Lower leg skin (tissue), 4 donors: ENCODE measurements at regions not wholly inside any gene's neighbourhood (a gene's known extent, or its start where the extent isn't known, plus 50 kb on each side); places are given as distances from the start of the nearest gene placed in this dataset.

Experiments used
- DNase-seq, 2 donors: peaks; one replicate each; pipeline ENCODE4 v3.0.0-alpha.2; 2019; ENCODE audit warnings: low spot score in 2 of 2
- H3K4me3 ChIP-seq: fragments of 200-600 bp; sonication (generic); 2 replicates; pipeline ENCODE4 v1.5.1; 2017; ENCODE audit warnings: mild to moderate bottlenecking, low read depth; ENCODE audit not compliant: poor library complexity, severe bottlenecking
- CTCF ChIP-seq, 3 donors: fragments of 450-650 bp; IDR thresholded peaks; one replicate each; pipeline ENCODE4 v1.5.1; 2016; ENCODE audit warnings: antibody characterized with exemption in 3 of 3, mild to moderate bottlenecking in 3 of 3, moderate library complexity in 2 of 3
- POLR2A ChIP-seq, 2 donors: fragments of 450-650 bp; IDR thresholded peaks; one replicate each; pipeline ENCODE4 v1.6.1; 2016 to 2017; ENCODE audit warnings: antibody characterized with exemption in 2 of 2, mild to moderate bottlenecking in 1 of 2, moderate library complexity in 1 of 2
- WGBS, 2 donors: methylation state at CpG; one replicate each; pipeline ENCODE4 v1.1.5; 2018; 5-methylcytosine and 5-hydroxymethylcytosine counted together
- intact Hi-C: fragments of 100-400 bp; cut with DNase I; formaldehyde crosslinking; loops from one replicate; pipeline ENCODE4 v1.15.0; 2023; ENCODE audit warnings: low total_unique reads

GRCh38 chr5:166881802-166882201 lies 1409.6 kb upstream of the WWC1 start:
- intact Hi-C loops: no loop called here
- TF ChIP-seq CTCF (IDR thresholded peaks at IDR 0.05) (no peak), POLR2A (IDR thresholded peaks at IDR 0.05) (no peak)
- no peak for DNase-seq
- no peak overlapping the region for H3K4me3 ChIP-seq
- WGBS, 2 donors: 56 to 71% methylated on average over 8 of the region's 8 CpGs

DNA sequence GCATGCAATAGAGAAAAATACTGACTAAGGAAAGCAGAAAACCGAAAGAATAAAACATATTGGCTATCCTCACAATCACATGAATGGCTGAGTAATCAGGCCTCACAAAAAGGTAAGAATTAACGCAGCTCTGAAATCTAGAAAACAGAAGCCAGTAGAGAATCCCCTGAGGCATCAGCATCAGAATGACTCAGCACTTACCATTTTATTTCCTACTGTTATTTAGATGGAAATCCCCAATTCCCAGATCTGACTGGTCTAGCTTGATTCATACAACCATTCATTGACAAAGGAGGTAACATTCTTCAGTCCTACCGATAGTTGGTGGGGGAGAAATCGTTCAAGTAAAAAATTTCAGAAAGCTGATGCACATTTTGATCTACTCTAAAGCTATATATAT lies 1408.4 kb upstream of the WWC1 start:
- H3K4me3 ChIP-seq: no peak overlapping the region
- no peak for DNase-seq
- WGBS, 2 donors: 44 to 53% methylated on average over 4 of the region's 4 CpGs
- intact Hi-C loops: no loop called here
- TF ChIP-seq CTCF (IDR thresholded peaks at IDR 0.05): no peak

- no peak for DNase-seq
- WGBS, 2 donors: 48 to 49% methylated on average over 6 of the region's 6 CpGs
- TF ChIP-seq CTCF (IDR thresholded peaks at IDR 0.05) (no peak), POLR2A (IDR thresholded peaks at IDR 0.05) (no peak)
- intact Hi-C loops: no loop called here
- H3K4me3 ChIP-seq: no peak overlapping the region
Observed at GRCh38 chr5:166898166-166898565, 1393.3 kb upstream of the WWC1 start.

DNA sequence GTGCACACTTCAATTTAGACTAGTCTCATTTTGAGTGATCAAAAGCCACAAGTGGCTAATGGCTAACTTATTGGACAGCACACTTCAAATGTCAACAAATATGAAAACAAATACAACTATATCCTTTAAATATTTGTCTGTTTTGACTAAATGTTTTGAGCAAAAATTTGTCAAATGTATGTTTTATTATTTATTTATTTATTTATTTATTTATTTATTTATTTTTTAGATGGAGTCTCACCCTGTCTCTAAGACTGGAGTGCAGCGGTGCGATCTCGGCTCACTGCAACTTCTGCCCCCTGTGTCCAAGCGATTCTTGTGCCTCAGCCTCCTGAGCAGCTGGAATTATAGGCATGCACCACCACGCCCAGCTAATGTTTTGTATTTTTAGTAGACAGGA lies 1392.1 kb upstream of the WWC1 start:
- DNase-seq: no peak
- 82 to 97% methylated on average over 5 of the region's 5 CpGs for WGBS, 2 donors
- no peak overlapping the region for H3K4me3 ChIP-seq
- TF ChIP-seq CTCF (IDR thresholded peaks at IDR 0.05) (no peak), POLR2A (IDR thresholded peaks at IDR 0.05) (no peak)
- intact Hi-C loops: no loop called here

- DNase-seq: no peak
- TF ChIP-seq CTCF (IDR thresholded peaks at IDR 0.05) (no peak), POLR2A (IDR thresholded peaks at IDR 0.05) (no peak)
- intact Hi-C loops: no loop called here
- H3K4me3 ChIP-seq: no peak overlapping the region
- WGBS, 2 donors: 59 to 62% methylated on average over 7 of the region's 7 CpGs
Observed at GRCh38 chr5:166904571-166904970, 1386.9 kb upstream of the WWC1 start.

DNA sequence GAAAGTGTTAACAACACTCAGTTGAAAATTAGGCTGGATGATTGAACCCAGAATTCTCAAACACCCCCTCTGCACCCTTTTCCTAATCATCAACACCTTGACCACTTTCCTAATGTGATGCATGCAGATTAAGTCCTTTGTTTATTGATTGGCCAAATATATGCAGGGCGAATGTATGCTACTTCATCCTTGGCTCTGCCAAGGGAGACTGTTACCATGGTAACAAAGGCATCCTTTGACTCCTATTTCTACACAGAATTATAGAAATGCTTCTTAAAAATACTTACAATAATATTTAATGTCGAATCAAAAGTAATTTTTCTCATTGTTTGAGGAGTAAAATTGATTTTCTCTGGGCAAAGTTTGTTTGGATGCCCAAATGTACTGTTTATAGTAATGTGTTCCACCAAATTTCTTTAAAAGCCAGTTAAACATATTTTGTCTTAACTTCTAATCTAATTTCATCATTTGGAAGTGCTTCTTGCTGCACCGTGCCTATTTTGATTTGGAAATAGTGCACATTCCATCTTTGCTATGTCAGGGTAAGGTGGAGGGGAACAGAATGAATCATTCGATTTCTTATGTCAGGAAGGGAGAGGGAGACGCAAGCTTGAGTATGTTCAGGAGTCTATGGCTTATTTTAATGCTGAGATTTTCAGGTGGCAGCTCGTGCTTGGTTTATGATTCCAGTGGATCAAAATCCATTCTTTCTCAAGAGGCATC lies 1384.3 kb upstream of the WWC1 start:
- intact Hi-C loops: no loop called here
- no peak for DNase-seq
- no peak overlapping the region for H3K4me3 ChIP-seq
- 47 to 51% methylated on average over 6 of the region's 6 CpGs for WGBS, 2 donors
- TF ChIP-seq CTCF (IDR thresholded peaks at IDR 0.05): no peak
- TF ChIP-seq POLR2A (IDR thresholded peaks at IDR 0.05): no peak
